HPDE6-E6E7 (cell line): ENCODE measurements at regions not wholly inside any gene's neighbourhood (a gene's known extent, or its start where the extent isn't known, plus 50 kb on each side); places are given as distances from the start of the nearest gene placed in this dataset.
A peak's percentile ranks its signal among the peaks of the same experiment; 100 is the strongest.
"Not testable (repeated sequence)": the region's sequence is repeated elsewhere in the genome, so short reads cannot be mapped to it uniquely, and the experiment has no call there.

Experiments used
- DNase-seq: peaks from one replicate; pipeline ENCODE4 v3.0.0; 2011; ENCODE audit warnings: missing footprints; ENCODE audit errors: extremely low spot score

DNA sequence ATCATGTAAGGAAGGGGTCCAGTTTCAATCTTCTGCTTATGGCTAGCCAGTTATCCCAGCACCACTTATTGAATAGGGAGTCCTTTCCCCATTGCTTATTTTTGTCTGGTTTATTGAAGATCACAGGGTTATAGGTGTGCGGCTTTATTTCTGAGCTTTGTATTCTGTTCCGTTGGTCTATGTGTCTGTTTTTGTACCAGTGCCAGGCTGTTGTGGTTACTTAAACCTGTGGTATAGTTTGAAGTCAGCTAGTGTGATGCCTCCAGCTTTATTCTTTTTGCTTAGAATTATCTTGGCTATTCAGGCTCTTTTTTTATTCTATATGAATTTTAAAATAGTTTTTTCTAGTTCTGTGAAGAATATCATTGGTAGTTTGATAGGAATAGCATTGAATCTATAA is 234.6 kb upstream of the CASK start:
- not testable (repeated sequence) for DNase-seq

DNA sequence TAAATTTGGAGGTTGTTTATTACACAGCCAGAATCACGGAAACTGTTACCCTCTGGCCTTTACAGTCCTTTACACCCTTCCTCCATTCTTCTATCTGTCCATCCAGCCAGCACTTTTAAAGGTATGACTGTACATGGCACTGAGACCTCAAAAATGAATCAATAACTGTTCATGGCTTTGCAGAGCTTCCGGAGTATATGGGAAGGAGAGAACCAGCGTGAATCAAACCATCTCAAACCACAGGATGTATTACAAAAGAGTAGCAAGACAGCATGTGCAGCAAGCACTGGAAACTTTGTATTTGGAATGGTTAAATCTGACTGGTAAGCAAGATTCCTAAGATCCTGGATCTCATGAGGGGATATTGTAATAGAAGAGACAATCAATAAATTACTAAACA is 228.5 kb upstream of the CASK start:
- DNase-seq: no peak

DNA sequence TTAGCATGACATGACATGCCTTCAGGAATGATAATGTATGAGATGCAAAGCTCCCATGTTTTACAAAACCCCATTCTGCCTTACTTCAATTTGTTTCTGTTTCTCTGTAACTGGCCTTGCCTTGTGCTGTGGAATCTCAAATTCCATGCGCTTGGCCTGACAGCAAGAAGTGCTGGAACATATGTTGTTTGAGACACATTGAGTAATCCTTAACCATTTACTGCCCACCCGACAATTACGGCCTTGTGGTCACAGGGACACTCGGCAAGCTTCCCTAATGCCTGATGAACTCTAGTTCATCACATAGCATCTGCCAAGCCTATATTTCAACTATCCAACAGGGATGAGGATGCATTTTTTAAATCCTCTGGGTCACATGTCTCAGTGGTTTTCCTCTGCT is 226.4 kb upstream of the CASK start:
- no peak for DNase-seq

DNA sequence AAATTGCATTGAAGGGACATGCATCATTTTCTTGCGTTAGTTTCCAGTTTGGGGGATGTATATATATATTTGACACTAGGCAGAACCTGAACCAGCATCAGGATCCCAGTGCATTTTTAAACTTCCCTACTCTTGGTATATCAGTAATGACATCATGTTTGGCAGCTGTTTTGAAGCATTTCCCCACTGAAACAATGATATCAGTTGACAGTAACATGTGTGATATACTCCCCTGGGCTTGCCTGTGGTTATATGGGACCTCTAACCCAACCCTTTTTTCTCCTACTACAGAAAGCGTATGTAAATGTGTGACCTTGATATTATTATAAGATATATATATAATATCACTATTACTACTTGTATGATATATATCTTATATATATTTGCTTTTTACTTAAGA is 225.9 kb upstream of the CASK start:
- DNase-seq: no peak

DNA sequence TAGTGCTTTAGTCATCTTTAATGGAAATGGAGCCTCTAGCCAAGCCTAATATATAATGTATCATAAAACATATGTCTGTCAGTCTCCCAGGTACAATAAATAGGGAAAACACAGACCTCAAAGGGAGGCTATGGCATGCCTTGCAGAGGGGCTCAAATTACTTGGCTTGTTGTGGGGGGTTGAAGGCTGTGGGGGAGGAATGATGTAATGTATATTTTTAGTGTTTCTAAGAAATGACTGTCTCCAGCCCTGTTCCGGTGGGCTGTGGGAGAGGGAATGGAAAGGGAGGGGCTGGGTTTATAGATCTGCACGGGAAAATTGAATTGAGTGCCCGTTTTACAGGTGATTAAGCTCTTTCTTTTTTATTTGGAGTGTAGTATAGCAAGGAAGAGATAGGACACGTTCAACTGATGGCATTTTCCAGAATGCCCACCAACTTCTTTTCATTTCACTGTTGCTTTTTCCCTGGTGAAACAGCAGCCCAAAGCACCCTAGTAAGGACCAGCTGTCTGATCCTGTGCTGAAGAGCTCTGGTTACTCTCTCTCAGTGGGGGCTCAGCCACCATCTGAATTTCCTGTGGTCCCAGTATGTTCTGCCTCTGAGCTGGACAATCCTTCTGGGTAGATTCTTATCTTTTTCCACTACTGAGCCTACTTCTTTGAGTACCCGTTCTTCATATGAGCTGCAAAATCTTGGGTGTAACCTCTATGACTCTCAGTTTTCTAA is 220.7 kb upstream of the CASK start:
- no peak for DNase-seq

DNA sequence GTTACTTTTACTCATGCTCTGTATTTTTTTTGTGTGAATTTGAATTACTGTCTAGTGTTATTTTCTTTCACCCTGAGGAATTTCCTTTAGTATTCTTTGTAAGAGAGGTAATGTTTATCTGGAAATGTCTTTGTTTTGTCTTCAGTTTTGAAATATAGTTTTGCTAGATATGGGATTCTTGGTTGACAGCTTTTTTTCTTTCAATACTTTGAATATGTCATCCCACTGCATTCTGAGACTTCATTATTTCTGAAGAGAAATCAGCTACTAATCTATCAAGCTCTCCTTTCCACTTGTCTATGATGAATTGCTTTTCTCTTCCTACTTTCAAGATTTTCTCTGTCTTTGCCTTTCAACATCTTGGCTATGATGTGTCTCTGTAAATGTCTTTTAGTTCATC is 217.0 kb upstream of the CASK start:
- DNase-seq: no peak

DNA sequence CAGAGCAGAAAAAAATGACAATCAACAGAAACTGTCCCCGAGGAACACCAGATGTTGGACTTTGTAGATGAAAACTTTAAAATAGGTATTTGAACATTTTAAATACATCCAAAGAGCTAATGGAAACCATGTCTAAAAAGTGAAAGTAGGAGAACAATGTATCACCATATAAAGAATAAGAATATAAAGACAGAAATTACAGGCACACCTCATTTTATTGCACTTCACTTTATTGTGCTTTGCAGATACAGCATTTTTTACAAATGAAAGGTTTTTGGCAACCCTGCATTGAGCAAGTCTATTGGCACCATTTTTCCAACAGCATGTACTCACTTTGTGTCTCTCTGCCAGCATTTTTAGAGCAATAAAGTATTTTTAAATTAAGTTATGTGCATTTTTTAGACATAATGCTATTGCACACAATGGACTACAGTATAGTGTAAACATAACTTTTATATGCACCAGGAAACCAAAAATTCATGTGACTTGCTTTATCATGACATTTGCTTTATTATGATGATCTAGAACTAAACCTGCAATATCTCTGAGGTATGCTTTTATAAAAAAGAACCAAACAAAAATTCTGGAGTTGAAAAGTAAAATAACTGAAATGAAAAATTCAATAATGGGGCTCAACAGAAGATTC is 212.4 kb upstream of the CASK start:
- DNase-seq: no peak

DNA sequence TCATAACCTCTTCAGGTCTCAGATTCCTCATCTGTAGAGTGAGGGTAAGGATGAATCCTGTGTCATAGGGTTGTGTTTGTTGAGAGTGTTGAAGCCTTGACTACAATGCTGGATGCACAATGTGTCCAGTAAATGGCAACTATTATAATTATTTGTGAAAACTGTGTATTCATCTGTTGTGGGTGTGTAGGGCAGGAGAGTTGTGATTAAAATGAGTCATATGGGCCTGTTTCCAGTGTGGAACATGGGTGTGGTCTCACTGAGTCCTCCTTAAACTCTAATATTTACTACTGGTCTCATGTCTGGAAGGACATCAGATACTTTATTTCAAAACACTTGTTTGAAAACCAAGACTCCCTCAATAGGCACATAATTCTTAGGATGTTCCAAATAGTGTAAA is 208.5 kb upstream of the CASK start:
- no peak for DNase-seq

DNA sequence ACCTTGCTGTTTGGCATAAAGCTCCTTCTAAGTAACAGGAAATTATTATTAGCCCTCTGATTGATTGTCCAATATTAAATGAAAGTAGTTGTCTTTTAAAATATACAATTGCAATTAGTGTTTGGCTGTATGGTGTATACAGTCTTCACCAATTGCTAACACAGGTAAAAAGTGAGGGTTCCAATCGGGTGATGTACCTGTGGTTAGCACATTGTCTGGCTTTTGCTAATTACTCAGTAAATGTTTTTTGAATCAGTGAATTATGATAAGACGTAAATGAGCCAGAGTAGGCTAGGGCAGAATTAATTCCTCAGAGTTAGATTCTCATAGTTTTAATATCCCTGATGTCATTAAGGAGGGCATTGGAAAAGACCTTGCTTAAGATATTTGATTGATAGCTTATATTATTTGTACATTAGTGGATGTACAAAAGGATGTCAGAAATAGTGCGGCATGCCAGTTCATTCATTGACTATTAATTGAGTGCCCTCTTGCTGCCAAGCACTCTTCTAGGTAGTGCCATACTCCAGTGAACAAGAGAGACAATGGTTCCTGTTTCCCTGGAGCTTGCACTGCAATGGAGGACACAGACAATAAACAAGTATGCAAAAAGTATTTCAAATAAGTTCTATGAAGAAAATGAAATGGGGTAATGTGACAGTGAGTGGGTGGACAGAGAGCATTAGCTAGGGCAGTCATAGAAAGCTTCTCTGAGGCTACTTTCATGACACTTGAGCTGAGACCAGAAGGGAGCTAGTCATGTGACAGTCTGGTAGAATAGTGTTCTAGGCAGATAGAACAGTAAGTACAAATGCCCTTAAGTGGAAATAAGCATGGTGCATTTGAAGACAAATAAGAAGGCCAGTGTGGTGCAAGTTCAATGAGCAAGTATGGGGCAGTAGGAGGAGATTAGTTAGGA is 205.9 kb upstream of the CASK start:
- no peak for DNase-seq

DNA sequence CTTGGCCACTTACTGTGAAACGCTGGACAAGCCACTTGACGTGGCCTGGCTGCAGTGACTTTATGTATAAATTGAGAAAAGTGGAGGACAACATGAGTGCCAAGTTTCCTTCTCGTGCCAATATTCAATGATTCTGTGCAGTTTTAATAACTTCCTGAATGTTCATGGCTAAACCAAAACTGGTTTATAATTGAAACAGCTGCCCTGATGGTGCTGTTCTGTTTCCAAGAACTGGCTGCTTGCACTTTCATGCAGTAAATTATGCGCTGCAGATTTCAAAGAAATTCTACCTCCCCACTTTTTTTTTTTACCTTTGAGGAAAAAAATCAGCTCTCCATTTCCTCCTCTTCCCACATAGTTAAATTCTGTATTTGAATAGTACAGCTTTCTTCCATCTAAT is 205.2 kb upstream of the CASK start:
- DNase-seq: no peak

DNA sequence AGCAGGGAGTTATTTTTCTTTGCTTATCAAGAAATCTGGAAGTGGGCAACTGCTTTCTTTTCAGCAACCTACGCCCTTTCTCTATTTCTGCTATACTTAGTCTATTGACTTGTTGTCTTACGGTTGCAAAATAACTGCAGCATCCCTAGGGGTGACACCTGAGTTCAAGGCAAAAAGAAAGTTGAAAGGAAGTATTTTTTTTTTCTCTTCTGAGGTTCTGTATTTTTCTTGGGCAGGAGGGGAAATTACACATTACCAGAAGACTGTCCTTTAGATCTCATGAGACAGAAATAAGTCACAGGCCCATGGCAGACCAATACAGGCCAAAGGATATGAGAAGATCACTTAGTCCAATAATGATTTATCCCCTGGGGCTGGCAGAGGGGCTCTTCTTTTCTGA is 204.7 kb upstream of the CASK start:
- DNase-seq: no peak

DNA sequence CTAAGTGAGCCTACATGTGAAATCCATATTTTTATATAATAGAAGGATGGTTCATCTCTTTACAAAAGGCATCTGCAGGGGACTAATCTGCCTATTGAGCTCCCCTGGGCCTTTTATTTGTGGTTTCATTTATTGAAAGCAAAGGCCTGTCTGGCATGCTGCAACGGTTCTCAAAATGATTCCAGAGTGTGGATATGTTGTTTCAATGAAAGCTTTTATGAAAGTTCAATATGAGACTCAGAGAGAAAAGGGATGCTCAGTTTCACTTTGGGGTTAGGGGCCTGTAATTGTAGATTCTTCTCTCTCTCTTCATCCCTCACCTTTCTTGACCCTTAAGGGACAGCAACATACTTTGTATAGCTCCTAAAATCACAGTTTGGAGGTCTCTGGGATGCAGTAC is 204.2 kb upstream of the CASK start:
- DNase-seq: no peak

DNA sequence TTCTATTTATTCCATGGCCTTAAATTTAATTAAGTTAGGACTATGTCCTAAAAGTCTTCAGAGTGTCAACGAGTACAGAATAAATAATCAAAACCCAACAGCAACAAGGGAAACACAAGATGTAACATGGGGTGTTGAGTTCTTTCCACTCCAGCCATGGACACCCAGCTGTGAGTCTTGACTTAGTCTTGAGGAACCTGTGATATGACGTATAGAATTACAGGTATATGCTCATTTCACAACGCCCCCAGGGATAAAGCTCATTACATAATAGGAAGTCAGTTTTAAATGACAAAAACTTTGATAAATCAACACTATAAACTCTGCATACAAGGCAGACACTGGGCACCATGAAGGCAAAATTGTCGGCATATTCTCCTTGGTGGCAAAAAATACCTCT is 200.0 kb upstream of the CASK start:
- DNase-seq: no peak

DNA sequence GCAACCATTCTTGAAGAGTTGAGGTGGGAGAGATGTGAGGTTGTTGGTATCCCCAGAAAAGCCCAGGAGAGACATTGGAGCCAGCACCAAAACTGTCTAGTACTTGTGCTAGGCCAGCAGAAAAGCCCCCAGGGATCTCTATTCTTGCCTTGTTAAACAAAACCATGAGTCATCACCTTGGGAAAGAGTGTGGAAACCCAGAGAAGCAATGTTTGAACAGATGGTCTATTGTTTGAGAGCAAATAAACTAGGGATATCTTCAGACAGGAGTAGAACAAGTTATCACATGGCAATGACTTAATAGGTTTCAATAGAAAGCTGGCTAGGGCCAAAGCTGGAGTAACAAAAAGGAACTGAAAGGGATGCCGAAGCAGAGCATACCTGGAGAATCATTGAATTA is 195.7 kb upstream of the CASK start:
- peak; percentile 40 for DNase-seq

DNA sequence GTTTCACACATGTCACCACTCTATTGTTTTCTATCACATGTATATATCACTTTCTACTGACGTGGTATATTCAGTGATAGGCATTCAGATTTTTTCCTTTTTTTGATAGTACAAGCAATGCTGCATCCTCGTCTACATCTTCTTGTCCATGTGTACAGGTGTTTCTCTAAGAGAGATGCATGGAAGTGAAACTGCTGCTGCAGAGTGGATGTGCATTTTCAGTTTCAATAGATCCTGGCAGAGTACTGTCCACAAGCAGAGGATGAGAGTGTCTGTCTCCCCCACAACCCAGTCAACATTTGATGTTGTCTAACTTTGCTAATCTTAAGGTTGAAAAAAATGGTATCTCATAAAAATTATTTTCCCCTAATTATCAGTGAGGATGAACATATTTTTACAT is 194.0 kb upstream of the CASK start:
- DNase-seq: no peak

DNA sequence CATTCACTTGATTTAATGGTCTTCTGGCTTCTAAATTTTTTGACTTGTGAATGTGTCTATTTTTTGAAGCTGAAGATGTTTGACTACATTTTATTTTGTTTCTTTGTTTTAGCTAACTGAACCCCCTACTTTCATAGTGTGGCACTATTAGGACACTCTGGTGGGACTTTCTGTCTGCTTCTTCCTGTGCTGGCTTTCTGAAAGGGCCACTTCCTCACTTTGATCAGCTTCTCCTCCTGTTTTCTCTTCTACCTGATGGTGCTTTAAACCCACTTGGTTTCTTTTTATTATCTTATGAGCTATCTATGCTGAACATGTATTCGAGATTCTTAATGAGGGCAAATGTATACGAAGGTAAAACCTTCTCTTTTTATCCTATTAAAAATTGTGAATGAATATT is 186.1 kb upstream of the CASK start:
- DNase-seq: no peak

DNA sequence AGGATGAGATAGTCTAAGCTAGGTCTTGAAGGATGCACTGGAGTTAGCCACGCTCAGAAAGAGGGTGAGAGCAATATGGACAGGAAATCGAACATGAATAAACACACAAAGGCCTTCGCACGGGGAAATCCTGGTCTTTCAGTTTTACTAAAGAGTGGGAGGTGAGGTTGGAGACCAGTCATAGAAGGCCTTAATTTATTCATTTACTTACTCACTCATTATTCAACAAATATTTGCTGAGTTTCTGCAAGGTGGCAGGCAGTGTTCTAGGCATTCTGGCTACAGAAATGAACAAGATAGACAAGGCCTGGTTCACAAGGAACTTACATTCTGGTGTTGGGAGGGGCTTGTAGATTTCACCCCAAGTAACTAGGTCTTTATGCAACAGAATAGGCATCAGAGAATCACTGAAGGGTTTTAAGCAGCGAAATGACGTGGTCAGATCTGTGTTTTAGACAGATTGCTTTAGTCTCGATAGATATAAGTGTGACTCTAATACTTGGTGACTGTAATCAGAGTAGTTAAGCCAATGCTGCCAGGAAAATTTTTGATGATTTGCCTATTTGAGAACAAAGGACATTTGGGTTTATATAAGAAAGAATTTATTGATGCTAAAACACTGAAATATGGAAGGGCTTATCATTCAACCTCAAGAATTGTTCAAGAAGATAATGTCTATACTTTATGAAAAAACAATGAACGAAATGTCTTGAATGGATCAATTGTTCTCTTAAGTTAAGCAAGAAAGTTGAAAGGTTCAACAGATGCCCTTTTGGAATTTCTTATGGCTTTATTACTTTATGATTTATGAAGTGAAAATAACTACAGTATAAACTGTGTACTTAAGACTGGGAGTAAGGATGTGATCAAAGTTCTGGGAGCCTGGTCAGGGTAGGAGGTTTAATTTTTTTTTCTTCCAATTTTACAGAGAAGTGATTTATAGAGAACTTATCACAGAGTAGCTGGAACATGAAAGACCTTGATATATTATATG is 184.4 kb upstream of the CASK start:
- no peak for DNase-seq

DNA sequence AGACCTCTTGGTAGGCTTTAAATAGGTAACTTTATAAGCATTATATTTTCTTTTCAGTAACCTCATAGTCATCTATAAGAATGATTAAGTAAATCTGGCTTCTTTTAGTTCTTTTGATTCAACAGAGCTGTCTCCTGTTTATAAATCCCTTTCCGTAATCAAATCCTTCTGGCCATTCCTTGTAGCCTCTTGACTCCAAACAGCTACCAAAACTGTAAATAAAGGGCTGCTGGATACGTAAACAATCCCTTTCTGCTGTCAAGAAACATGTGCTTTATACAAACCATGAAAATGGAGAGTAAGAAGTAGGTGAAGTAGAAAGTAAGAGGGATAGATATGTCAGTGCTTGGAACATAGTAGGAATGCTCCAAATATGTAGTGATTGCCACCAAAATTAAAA is 183.2 kb upstream of the CASK start:
- DNase-seq: no peak

DNA sequence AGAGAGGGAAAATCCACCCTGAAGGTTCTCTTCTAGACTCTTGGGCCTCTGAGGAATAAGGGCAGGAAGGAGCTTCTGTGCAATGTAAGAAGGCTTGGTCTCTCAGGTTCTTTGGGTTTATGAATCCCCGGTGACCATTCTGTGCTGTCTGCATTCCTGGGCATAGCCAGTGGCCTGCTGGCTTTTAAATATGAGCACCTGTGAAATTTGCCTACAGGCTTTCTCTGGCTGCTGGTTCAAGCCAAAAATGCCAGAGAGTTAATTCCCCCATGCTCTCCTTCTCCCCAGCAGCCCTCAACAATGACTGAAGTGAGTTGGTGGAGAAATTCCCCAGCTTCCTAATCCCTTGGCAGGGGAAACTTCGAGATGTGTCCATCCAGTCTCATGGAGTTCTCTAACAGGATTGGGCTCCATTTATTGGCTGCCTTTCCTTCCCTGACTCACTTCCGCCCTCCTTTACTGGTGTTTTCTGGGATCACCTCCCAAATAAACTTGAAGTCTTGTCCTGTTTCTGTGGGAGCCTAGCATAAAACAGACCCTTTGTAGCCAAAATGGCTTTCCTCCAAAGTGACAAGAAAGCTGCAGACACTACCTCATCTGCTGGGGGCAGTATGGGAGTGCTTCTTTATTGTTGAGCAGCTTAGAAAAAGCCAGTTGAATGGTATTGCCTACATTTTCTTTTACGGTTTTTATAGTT is 179.4 kb upstream of the CASK start:
- DNase-seq: no peak

DNA sequence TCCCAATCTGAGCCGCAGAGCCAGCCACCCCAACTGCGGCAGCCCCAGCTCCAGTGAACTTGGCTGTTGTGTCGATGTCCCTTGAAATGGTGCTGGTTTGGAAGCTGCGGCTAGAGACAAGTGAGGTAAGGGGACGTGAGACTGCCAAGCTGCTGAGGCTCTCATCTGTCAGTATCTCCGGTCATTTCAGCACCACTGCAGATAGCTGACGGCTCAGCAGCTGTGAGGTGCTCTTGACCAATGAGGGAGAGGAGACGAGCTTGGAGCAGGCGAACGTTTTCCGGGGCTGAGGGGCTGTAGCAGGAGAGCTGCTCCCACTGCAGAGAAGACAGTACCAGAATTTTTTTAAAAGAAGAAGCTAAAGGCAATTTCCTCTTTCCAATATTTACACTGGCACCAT is 175.5 kb upstream of the CASK start:
- no peak for DNase-seq

DNA sequence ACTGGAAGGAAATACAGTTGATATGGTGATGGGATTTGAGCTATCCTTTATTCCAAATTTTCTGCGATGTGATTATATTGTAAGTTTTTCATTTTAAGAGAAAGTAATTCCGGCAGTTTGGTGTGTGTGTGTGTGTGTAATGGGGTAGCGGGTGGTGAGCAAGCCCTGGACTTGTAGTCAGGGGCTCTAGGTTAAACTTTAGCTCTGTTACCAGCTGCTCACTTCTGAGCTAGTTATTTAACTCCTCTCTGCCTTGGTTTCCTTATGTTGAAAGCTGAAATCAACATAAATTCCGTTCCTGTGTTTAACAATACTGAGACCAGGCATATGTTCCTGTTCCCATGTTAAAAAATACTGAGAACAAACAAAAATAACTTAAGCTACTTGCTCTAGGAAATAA is 174.1 kb upstream of the CASK start:
- DNase-seq: no peak
